ENCODE measurements at regions not wholly inside any gene's neighbourhood (a gene's known extent, or its start where the extent isn't known, plus 50 kb on each side); places are given as distances from the start of the nearest gene placed in this dataset.

DNA sequence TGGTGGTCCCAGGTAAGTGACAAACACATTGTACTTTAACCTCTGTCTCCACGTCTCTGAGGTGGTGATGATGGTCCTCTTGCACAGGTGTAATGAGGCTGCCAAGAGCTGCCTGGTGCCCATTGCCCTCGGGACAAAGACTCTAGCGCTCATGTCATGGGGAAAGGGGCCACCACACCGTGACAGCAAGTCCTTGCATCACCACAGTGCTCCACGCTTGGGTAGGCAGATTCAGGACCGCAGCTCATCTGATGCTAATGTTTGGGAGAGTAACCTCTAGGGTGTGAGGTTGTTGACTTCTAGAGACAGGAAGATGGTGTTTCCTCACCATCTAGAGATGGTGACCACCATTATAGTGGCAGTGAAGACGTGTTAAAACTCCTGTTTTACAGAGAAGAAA, 395.6 kb downstream of the ADRA2A start:
- Histone ChIP-seq H2BK20ac (ENCODE audit: low read length) (no peak overlapping the region), H3K23ac (ENCODE audit: insufficient read length) (no peak overlapping the region), H4K20me1 (replicated peaks in 1 of 2; ENCODE audit: control insufficient read depth in 1 of 2, insufficient read depth in 2 of 2, low read length in 2 of 2) (no peaks in the 10 kb centered on the region), H3K4me2 (ENCODE audit: insufficient read depth in 1 of 2, low read depth in 2 of 2, low read length in 2 of 2) (no peak overlapping the region), H2BK120ac (replicated peaks; ENCODE audit: low read depth, low read length) (no peak overlapping the region), H2BK12ac (ENCODE audit: low read depth, low read length) (no peak overlapping the region), H3K23me2 (ENCODE audit: low read depth, low read length) (no peaks in the 10 kb centered on the region), H3K27ac (ENCODE audit: low read depth, low read length) (no peak overlapping the region), H3K14ac (ENCODE audit: insufficient read length) (no peak overlapping the region), H4K8ac (ENCODE audit: extremely low read depth, insufficient read depth, low read length) (no peak overlapping the region), H2AK5ac (ENCODE audit: low read depth, low read length) (no peak overlapping the region), H4K5ac (ENCODE audit: insufficient read length, low read depth, low read length) (no peak overlapping the region), H3K9ac (replicated peaks in 1 of 4; ENCODE audit: extremely low read depth in 1 of 4, low read depth in 3 of 4, low read length in 3 of 4) (no peak overlapping the region), H3K56ac (replicated peaks; ENCODE audit: insufficient read length, low read depth, low read length) (no peak overlapping the region), H2AFZ (ENCODE audit: low read length) (no peak overlapping the region), H3K9me3 (ENCODE audit: insufficient read depth in 2 of 2, low read depth in 1 of 2, low read length in 1 of 2) (no peaks in the 10 kb centered on the region), H3K18ac (ENCODE audit: extremely low read depth, low read length) (no peak overlapping the region), H4K91ac (replicated peaks; ENCODE audit: insufficient read length, low read length) (no peak overlapping the region), H3K79me1 (ENCODE audit: low read depth, low read length) (no peaks in the 10 kb centered on the region), H3K4ac (replicated peaks; ENCODE audit: insufficient read length, low read depth, low read length) (no peak overlapping the region), H3K4me3 (ENCODE audit: extremely low read depth in 1 of 4, insufficient read depth in 2 of 4, low read depth in 3 of 4, low read length in 4 of 4) (no peak overlapping the region), H3K4me1 (replicated peaks in 1 of 4; ENCODE audit: control insufficient read depth in 3 of 4, insufficient read depth in 4 of 4, low read length in 3 of 4) (no peaks in the 10 kb centered on the region), H3K27me3 (replicated peaks in 1 of 4; ENCODE audit: control insufficient read depth in 3 of 4, extremely low read depth in 1 of 4, insufficient read depth in 3 of 4, low read length in 3 of 4) (no peaks in the 10 kb centered on the region), H2BK5ac (ENCODE audit: low read depth, low read length) (no peak overlapping the region), H3K36me3 (ENCODE audit: control insufficient read depth in 2 of 4, insufficient read depth in 4 of 4, low read length in 3 of 4) (no peaks in the 10 kb centered on the region; a peak in 2 of 8 replicates), H2BK15ac (ENCODE audit: low read length) (no peak overlapping the region), H3K79me2 (ENCODE audit: control insufficient read depth in 1 of 2, insufficient read depth in 2 of 2, low read length in 2 of 2) (no peaks in the 10 kb centered on the region)
- ChIA-PET POLR2A (ENCODE audit: partially characterized antibody) (no interaction called here), CTCF (ENCODE audit: partially characterized antibody) (interaction anchor here (0.6 kb wide), 1 partner anchor 580 kb away, joined by 3 read pairs; no protein-coding TSS in a partner anchor)
- DNase-seq (ENCODE audit: low read depth in 1 of 2, low spot score in 2 of 2) (no peak), FAIRE-seq (no peak)
- 94% methylated on average over 7 of the region's 7 CpGs; no CpG with 5 or more reads in 1 of the 2 experiments for WGBS, 2 experiments (ENCODE audit: extremely low coverage in 1 of 2, insufficient coverage in 1 of 2, insufficient read length in 1 of 2, insufficient replicate concordance in 2 of 2, low coverage in 1 of 2, low lambda C conversion rate in 2 of 2, missing lambda C conversion rate in 1 of 2)
- TF ChIP-seq KDM1A (IDR thresholded peaks at IDR 0.05; ENCODE audit: borderline replicate concordance, low read length) (no peak), NANOG (IDR thresholded peaks at IDR 0.05; ENCODE audit: insufficient read depth, low read depth, low read length, poor library complexity, severe bottlenecking) (no peak), SP1 (IDR thresholded peaks at IDR 0.05; ENCODE audit: low read depth, low read length) (no peak), TAF1 (IDR thresholded peaks at IDR 0.05; ENCODE audit: low read depth, low read length) (no peak), CEBPB (IDR thresholded peaks at IDR 0.05; ENCODE audit: low read depth, low read length) (no peak), E2F6 (IDR thresholded peaks at IDR 0.05) (no peak), SIRT6 (IDR thresholded peaks at IDR 0.05; ENCODE audit: low read length) (no peak), BRCA1 (IDR thresholded peaks at IDR 0.05; ENCODE audit: low read depth, low read length) (no peak), TCF12 (IDR thresholded peaks at IDR 0.05; ENCODE audit: low read depth, low read length) (no peak)
- TF ChIP-seq, protein P1, sequence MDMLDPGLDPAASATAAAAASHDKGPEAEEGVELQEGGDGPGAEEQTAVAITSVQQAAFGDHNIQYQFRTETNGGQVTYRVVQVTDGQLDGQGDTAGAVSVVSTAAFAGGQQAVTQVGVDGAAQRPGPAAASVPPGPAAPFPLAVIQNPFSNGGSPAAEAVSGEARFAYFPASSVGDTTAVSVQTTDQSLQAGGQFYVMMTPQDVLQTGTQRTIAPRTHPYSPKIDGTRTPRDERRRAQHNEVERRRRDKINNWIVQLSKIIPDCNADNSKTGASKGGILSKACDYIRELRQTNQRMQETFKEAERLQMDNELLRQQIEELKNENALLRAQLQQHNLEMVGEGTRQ (IDR thresholded peaks at IDR 0.05; ENCODE audit: low read length), result no peak

All from H1 (cell line).